Endothelial cell of umbilical vein (primary cell): ENCODE measurements at regions not wholly inside any gene's neighbourhood (a gene's known extent, or its start where the extent isn't known, plus 50 kb on each side); places are given as distances from the start of the nearest gene placed in this dataset.

Source experiments
- BruUV-seq: library from RNA; stranded (reverse); fragments of 400-500 nt; replicated peaks from 2 replicates; lab custom pipeline; 2021; lab: Mats Ljungman, UMichigan
- CTCF ChIA-PET: fragments of 300-600, 350-600 bp; sonication (Branson Sonifier 250); formaldehyde crosslinking; loops from one replicate; lab custom pipeline; 2021; ENCODE audit warnings: antibody characterized with exemption, inconsistent platforms; lab: Charles Lee
- POLR2A ChIA-PET: fragments of 300-600, 350-600 bp; sonication (Branson Sonifier 250); formaldehyde crosslinking; loops from one replicate; lab custom pipeline; 2021; ENCODE audit warnings: antibody characterized with exemption, inconsistent platforms; lab: Charles Lee
- DNase-seq: peaks from one replicate; pipeline ENCODE4 v3.0.0-alpha.2; 2011; ENCODE audit warnings: low read depth, low spot score
- FAIRE-seq: peaks from 2 replicates; lab custom pipeline; 2011; peaks lifted over from hg19 to GRCh38; lab: Jason Lieb, UNC
- H2AFZ ChIP-seq: 2 replicates; pipeline ENCODE4 v1.6.0; 2012; ENCODE audit warnings: low read depth, low read length, control low read depth, inconsistent platforms
- H3K27ac ChIP-seq: 2 replicates; pipeline ENCODE4 v1.5.1; 2011; ENCODE audit warnings: low read depth, mild to moderate bottlenecking, control low read depth, low read length, moderate library complexity; ENCODE audit not compliant: insufficient read depth
- H3K27me3 ChIP-seq, 2 experiments: 2 replicates each; pipeline versions ENCODE4 v1.6.0 to v1.6.1; 2011; ENCODE audit warnings: low read length in 2 of 2, mixed read lengths in 1 of 2; ENCODE audit not compliant: control insufficient read depth in 2 of 2, insufficient read depth in 2 of 2
- H3K36me3 ChIP-seq, 2 experiments: 2 replicates in 1 of 2; 3 replicates in 1 of 2; pipeline ENCODE4 v1.5.1; 2011; ENCODE audit warnings: low read length in 2 of 2, mild to moderate bottlenecking in 1 of 2, moderate library complexity in 1 of 2; ENCODE audit not compliant: control insufficient read depth in 2 of 2, insufficient read depth in 2 of 2; ENCODE audit errors: extremely low read depth in 1 of 2
- H3K4me1 ChIP-seq: 3 replicates; pipeline ENCODE4 v1.5.1; 2011; ENCODE audit warnings: mild to moderate bottlenecking, low read length; ENCODE audit not compliant: control insufficient read depth, insufficient read depth; ENCODE audit errors: extremely low read depth
- H3K4me2 ChIP-seq: 2 replicates; pipeline ENCODE4 v1.6.1; 2011; ENCODE audit warnings: low read length, control low read depth, mixed read lengths; ENCODE audit not compliant: insufficient read depth
- H3K4me3 ChIP-seq, 3 experiments: fragments of 200-600 bp in 1 of 3; sonication (generic), shearing (Covaris generic) in 1 of 3; replicated peaks in 1 of 3; 2 replicates each; pipeline ENCODE4 v1.5.1; 2011 to 2016; ENCODE audit warnings: control low read depth in 3 of 3, low read length in 3 of 3, mild to moderate bottlenecking in 2 of 3, inconsistent platforms in 1 of 3, low read depth in 1 of 3, moderate library complexity in 1 of 3; ENCODE audit not compliant: insufficient read depth in 1 of 3
- H3K79me2 ChIP-seq: 2 replicates; pipeline ENCODE4 v1.6.0; 2012; ENCODE audit warnings: low read length, inconsistent platforms; ENCODE audit not compliant: control insufficient read depth, insufficient read depth
- H3K9ac ChIP-seq: replicated peaks from 2 replicates; pipeline ENCODE3; 2011; ENCODE audit warnings: low read length, control low read depth; ENCODE audit not compliant: insufficient read depth; ENCODE audit errors: extremely low read depth
- H3K9me1 ChIP-seq: replicated peaks from 3 replicates; pipeline ENCODE4 v1.6.0; 2011; ENCODE audit warnings: mild to moderate bottlenecking, low read length; ENCODE audit not compliant: control insufficient read depth, insufficient read depth; ENCODE audit errors: extremely low read depth
- H3K9me3 ChIP-seq: replicated peaks from 2 replicates; pipeline ENCODE4 v1.5.1; 2012; ENCODE audit warnings: low read length, inconsistent platforms; ENCODE audit not compliant: control insufficient read depth, insufficient read depth
- H4K20me1 ChIP-seq: replicated peaks from 2 replicates; pipeline ENCODE3; 2011; ENCODE audit warnings: mild to moderate bottlenecking, low read length; ENCODE audit not compliant: control insufficient read depth, insufficient read depth; ENCODE audit errors: extremely low read depth
- EZH2 ChIP-seq: IDR thresholded peaks from 2 replicates; pipeline ENCODE4 v1.6.1; 2012; ENCODE audit warnings: borderline replicate concordance, low read depth, mild to moderate bottlenecking, moderate library complexity, low read length, inconsistent platforms; ENCODE audit not compliant: severe bottlenecking
- FOS ChIP-seq: IDR thresholded peaks from 2 replicates; pipeline ENCODE4 v1.6.1; 2011; ENCODE audit warnings: mild to moderate bottlenecking, low read length, moderate library complexity, borderline replicate concordance; ENCODE audit not compliant: insufficient read depth
- GATA2 ChIP-seq: IDR thresholded peaks from 2 replicates; pipeline ENCODE4 v1.7.0; 2011; ENCODE audit warnings: low read depth, mild to moderate bottlenecking, moderate library complexity, mixed read lengths, low read length; ENCODE audit not compliant: insufficient read length, insufficient read depth
- MYC ChIP-seq: IDR thresholded peaks from one replicate; pipeline ENCODE4 v1.6.1; 2011; ENCODE audit warnings: mild to moderate bottlenecking, low read depth, low read length
- POLR2A ChIP-seq: IDR thresholded peaks from 2 replicates; pipeline ENCODE4 v1.6.1; 2012; ENCODE audit warnings: low read depth, mild to moderate bottlenecking, control low read depth, low read length
- POLR2AphosphoS5 ChIP-seq: IDR thresholded peaks from 2 replicates; pipeline ENCODE4 v1.6.1; 2012; ENCODE audit warnings: low read depth, mild to moderate bottlenecking, control low read depth, low read length, moderate library complexity; ENCODE audit not compliant: insufficient read depth
- dilution Hi-C: fragments of 300-500 bp; cut with MboI; formaldehyde crosslinking; loops from one replicate; pipeline ENCODE4 v1.15.0; 2019; ENCODE audit warnings: low sequenced_read_pairs; ENCODE audit not compliant: extremely low pct_ligation_motif_present
- intact Hi-C: fragments of 100-400 bp; cut with micrococcal nuclease; formaldehyde crosslinking; loops from one replicate; pipeline ENCODE4 v1.10.0; 2022

- Histone ChIP-seq H3K4me1 (peaks cover 7% of the 10 kb centered on the region), H3K9me3 (no peaks in the 10 kb centered on the region), H3K79me2 (no peaks in the 10 kb centered on the region), H3K27me3 (no peaks in the 10 kb centered on the region), H3K4me2 (peak overlapping the region; percentile 17), H3K4me3 (no peak overlapping the region), H3K9me1 (no peaks in the 10 kb centered on the region), H2AFZ (peak overlapping the region; percentile 57), H3K9ac (no peak overlapping the region), H3K36me3 (no peaks in the 10 kb centered on the region), H4K20me1 (no peaks in the 10 kb centered on the region), H3K27ac (no peak overlapping the region)
- FAIRE-seq = no peak
- DNase-seq = peak; percentile 53
- BruUV-seq = no TSS peak
- dilution Hi-C loops = no loop called here
- TF ChIP-seq POLR2AphosphoS5 (no peak), MYC (no peak), EZH2 (no peak), POLR2A (no peak), FOS (peak; percentile 79), GATA2 (peak; percentile 40)
- ChIA-PET CTCF (no interaction called here), POLR2A (no interaction called here)
- intact Hi-C loops = no loop called here
Observed at GRCh38 chr16:65572156-65572555, 450.3 kb upstream of the CDH11 start.

GRCh38 chr16:65570261-65570660, 448.4 kb upstream of the CDH11 start:
- FAIRE-seq = no peak
- H3K27ac ChIP-seq = no peak overlapping the region
- no peak for TF ChIP-seq FOS

More at GRCh38 chr16:65570261-65570660, 448.4 kb upstream of the CDH11 start:
- H3K9ac ChIP-seq = no peak overlapping the region
- dilution Hi-C loops = no loop called here
- no peaks in the 10 kb centered on the region for H3K9me3 ChIP-seq
- no peak overlapping the region for H3K4me3 ChIP-seq
- no peaks in the 10 kb centered on the region for H3K36me3 ChIP-seq
- H3K4me2 ChIP-seq = no peak overlapping the region
- no peak overlapping the region for H2AFZ ChIP-seq
- DNase-seq = no peak
- no peaks in the 10 kb centered on the region for H4K20me1 ChIP-seq
- H3K79me2 ChIP-seq = no peaks in the 10 kb centered on the region
- peaks cover 7% of the 10 kb centered on the region for H3K4me1 ChIP-seq
- intact Hi-C loops = no loop called here
- ChIA-PET CTCF (interaction anchor here (0.7 kb wide), 1 partner anchor 36 kb away, joined by 3 read pairs; no protein-coding TSS in a partner anchor), POLR2A (no interaction called here)
- no peaks in the 10 kb centered on the region for H3K27me3 ChIP-seq
- BruUV-seq = no TSS peak
- no peaks in the 10 kb centered on the region for H3K9me1 ChIP-seq
